HG03103 (cell line): ENCODE measurements at regions not wholly inside any gene's neighbourhood (a gene's known extent, or its start where the extent isn't known, plus 50 kb on each side); places are given as distances from the start of the nearest gene placed in this dataset.
"Not testable (repeated sequence)": the region's sequence is repeated elsewhere in the genome, so short reads cannot be mapped to it uniquely, and the experiment has no call there.

Experiments used
- ATAC-seq: cut with Tn5 transposase; IDR thresholded peaks from one replicate; pipeline ENCODE4 v1.9.1; 2021; ENCODE audit warnings: low read depth; ENCODE audit not compliant: unreplicated experiment

DNA sequence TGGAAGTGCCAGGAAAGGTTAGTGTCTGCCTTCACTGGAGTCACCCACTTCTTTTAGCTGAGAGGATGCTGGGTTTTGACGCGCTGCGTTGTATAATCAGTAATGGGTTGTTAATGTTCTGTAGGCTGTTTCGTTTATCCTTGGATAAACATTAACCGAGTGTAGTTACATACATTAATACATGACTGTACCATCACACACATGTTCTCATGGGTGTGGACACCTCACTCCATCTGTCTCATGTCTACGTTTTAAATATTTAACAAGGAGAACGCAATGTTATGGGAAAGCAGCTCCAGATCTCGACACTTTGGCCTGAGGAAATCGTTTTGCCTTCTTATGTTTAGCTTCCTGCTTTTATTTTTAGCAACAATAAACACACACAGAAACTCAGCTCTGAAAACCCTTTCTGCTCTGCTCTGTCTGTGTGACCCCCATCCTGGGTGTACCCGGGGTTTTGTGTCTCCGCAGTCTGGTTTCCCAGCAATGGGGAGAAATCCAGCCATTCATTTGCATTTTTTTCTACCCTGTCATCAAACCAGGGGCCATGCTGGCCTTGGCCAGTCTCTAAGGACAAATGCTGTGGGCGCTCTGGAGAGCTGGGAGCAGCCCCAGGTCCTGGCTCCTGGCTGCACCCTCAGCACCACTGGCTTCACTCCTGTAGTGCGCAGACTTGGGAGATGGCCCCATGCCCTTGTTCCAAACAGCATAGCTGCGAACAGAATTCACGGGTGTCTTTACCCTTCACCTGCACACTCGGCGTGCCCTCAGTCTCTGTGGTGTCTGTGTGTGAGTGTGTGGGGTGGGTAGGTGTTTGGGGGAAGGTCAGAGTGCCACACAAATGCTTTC lies 110.8 kb downstream of the ERMARD start:
- no peak for ATAC-seq

DNA sequence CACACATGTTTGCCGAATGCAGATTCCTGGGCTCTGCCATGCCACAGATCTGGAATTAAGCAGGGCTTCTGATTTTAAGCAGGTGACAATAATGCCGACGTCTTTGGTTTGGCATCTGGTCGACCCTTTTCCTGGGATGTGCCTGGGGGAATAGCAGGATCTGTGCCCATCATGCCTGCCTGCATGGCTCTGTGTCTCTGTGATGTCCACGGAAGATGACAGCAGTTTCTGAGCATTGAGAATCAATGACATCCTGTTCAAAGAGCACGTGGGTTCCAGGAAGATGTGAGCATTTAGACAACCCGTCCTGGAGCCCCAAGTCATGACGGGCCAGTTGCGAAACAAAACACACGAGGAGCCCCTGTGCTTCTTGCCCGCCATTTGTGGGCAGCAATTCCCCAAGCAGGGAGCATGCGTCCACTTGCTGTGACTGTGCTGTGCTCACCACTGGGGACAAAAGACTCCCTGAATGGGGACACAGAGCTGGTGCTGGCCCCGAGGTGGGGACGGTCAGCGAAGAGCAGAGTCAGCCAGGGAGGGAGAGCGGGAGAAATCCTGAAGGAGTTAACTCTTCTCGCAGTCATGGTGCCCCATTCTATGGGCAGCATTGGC lies 110.1 kb downstream of the ERMARD start:
- ATAC-seq = no peak

DNA sequence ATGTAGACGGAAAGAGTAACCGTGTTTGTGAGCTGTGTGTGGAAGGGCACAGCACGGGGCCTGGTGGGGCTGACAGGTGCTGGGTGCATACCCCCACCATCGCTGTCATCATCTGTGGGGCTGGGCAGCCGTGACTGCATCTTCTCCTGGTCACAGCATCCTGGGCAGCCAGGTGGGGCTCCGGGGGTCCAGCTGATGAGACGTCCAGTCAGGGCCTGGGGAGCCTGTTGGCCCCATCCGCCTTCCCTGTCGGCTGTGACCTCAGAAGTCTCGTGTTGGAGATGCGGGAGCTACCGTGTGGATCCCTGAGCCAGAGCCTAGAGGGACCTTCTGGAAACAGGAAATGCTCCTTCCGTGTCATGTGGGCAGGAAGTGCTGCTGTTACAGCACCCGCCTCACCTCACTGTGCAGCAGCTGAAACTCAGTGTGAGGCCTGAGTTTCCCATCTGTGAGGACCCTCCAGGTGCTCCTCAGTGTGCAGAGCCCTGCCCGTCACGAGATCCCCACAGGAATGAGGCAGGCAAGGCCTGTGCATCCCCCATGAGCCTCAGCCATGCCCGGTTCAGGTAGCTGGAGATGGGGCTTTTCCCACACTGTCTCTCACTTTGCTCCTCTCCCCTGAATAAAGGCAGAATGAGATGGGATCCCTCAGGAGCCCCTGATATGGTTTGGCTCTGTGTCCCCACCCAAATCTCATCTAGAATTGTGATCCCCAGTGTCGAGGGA lies 108.7 kb downstream of the ERMARD start:
- ATAC-seq = no peak

DNA sequence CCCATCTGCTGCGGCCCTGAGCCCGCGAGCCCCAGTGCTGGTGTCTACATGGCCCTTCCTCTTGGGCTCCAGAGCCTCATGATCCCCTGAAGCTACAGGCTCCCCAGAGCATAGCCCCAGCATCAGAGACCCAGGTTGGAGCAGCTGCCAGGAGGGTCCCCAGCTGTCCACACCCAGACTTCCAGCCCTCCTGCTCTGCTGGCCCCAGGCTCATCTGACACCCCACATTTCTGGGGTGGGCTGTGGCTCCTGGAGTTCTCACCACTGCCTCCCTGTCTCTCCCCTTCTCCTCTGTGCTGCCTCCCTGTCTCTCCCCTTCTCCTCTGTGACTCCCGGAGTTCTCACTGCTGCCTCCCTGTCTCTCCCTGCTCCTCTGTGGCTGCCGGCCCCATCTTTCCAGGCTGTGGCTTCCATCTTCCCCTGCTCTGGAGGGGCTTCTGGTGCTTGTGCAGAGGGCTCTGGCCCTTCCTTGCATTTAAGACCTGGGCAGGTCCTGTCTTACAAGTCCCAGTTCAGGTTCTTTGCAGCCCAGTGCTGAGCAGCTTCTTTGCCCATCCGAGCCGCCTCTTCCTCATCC lies 108.1 kb downstream of the ERMARD start:
- ATAC-seq = no peak

DNA sequence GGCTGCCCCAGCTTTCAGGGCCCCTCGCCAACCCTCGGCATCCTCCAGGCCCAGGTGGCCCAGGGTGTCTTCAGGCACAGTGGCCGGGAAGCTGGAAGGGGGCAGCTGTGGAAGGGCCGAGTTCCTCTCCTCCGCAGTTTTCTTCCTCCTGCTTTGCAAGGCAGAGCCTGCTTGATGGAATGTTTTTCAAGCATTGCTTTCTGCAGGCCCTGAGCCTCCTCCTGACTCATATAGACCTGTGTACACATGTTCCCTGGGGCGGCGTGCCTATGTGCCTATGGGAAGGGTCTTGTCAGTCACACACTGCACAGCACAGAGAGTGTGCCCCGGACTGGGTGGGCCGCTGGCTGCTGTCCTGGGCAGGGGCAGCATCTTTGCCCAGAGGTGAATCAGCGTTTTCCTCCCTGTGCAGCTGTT lies 107.5 kb downstream of the ERMARD start:
- ATAC-seq = no peak

DNA sequence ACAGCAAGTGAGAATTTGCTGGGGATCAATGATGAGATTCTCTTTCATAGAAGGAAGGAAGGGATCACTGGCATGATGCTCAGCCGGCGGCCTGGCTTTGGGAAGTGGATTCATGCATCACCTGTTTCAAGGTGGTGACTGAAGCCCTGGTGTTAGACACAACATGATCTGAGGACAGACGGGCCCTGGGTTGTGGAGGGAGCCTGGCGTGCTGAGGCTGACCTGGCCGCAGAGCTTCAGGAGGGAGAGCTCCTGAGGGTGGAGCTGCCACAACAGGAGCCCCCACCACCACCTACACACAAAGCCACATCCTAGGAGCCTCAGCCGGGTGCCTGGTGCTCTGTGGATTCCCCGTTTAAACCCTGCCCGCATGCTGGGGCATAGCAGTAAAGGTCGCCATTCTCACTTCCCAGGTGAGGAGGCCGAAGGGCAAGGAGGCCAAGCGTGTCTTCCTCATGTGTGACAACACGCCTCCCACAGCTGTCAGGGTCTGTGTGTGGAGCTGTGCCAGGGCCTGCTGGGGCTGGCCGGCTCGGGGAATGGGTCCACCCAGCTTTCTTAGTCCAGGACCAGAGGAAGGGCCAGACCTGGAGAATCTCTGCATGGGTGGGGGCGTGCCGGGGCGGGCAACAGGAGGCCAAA lies 107.0 kb downstream of the ERMARD start:
- ATAC-seq = no peak

DNA sequence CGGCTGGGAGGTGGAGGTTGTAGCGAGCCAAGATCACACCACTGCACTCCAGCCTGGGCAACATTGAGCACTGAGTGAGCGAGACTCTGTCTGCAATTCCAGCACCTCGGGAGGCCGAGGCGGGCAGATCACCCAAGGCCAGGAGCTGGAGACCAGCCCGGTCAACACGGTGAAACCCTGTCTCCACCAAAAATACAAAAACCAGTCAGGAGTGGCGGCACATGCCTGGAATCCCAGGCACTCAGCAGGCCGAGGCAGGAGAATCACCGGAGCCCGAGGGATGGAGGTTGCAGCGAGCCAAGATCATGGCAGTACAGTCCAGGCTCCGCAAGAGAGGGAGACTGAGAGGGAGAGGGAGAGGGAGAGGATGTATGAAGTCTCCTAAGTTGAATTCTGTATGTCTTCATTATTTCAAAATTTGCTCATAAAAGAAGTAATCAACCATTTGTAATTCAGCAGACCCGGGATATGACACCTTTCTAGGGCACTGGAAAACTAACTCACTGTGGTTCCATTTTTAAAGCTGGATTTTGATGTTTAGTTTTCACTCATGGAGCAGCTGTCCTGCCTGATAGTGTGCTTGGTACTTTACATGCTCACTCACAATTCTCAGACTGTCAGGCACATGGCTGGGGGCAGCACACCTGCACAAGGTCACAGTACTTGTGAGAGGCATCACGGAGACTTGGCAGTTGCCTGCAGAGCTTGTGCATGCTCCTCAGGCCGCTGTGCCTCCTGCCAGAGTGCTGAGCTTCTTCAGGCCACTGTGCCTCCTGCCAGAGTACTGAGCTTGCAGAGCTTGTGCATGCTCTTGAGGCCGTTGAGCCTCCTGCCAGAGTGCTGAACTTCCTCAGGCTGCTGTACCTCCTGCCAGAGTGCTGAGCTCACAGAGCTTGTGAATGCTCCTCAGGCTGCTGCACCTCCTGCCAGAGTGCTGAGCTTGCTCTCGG lies 106.2 kb downstream of the ERMARD start:
- no peak for ATAC-seq

DNA sequence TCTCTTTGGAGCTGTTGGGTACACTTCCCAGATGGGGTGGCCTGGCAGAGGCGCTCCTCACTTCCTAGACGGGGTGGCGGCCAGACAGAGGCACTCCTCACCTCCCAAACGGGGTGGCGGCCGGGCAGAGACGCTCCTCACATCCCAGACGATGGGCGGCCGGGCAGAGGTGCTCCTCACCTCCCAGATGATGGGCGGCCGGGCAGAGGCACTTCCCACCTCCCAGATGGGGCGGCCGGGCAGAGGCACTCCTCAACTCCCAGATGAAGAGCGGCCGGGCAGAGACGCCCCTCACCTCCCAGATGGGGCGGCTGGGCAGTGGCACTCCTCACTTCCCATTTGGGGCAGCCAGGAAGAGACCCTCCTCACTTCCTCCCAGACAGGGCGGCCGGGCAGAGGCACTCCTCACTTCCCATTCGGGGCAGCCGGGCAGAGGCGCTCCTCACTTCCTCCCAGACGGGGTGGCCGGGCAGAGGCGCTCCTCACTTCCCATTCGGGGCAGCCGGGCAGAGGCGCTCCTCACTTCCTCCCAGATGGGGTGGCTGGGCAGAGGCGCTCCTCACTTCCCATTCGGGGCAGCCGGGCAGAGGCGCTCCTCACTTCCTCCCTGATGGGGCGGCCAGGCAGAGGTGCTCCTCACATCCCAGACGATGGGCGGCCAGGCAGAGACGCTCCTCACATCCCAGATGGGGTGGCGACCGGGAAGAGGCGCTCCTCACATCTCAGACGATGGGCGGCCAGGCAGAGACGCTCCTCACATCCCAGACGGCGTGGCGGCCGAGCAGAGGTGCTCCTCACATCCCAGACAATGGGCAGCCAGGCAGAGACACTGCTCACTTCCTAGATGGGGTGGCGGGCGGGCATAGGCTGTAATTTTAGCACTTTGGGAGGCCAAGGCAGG lies 105.3 kb downstream of the ERMARD start:
- not testable (repeated sequence) for ATAC-seq

DNA sequence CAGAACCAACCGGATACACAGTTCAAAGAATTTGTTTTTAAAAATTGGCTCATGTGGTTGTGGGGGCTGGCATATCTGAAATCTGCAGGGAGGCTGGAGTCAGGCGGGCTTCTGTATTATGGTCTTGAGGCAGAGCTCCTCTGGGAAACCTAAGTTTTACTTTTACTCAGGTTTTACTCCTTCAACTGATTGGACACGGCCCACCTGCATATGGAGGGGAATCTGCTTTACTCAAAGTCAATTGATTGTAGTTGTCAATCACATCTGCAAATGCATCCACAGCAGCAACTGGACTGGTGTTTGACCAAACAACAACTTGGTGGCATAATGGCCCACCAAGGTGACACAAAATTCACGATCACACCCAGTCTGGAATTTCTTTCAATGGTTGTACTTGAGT lies 103.4 kb downstream of the ERMARD start:
- ATAC-seq = no peak

DNA sequence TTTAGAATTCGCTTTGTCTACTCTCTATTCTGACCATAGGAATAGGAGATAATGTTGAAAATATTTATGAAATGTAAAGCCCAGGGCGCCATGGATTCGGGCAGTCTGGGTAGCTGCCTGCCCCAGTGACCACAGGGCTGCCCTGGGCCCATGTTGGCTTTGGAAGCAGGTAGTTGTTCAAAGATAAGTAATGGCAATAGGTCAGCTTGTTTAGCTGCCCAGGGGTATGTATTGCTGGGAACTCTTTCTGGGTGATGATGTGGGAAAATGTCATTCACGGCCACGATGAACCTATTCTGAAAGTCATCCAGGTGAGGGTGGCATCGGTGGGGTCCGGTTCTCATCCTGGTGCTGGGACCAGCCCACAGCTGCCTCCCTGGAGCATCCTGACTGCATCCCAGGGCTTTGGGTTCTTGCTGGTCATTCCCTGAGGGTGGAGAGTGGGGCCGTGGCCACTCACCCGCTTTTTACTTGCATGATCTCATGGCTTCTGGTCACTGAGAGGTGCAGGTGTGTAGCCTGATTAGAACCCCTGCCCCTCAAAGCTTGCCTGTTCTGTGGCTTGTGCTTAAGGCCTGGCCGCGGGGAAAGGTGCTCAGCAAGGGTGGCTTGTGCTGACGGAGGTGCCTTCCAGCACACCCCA lies 102.8 kb downstream of the ERMARD start:
- no peak for ATAC-seq

DNA sequence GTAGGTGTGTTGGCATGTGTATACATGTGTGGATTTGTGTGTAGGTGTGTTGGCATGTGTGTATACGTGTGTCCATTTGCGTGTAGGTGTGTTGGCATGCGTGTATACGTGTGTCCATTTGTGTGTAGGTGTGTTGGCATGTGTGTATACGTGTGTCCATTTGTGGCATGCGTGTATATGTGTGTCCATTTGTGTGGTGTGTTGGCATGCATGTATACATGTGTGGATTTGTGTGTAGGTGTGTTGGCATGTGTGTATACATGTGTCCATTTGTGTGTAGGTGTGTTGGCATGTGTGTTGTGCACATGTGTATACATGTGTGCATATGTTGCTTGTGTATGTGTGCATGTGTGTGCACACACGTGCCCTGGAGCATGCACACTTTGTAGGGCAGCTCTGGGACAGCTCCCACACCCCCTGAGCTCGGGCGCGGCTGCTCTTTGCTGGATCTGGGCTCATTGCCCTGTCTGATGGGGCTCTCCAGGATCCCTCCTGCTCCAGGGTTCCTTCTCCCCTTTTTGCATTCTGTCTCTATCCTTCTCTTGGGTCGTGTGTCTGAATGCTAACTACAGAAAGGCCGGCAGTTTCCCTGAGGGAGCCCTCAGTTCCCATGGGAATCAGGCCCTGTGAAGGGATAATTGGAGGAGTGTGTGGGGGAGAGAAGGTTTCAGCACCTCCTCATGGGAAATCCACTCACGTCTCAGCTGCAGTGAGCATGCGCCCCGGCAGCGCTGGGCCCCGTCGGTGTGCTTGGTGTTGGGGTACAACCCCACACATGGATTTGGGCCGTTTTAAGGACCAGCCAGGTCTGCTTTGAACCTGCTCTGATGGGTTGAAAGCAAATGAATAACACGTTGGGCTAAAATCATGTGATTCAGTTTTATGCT lies 102.0 kb downstream of the ERMARD start:
- no peak for ATAC-seq

DNA sequence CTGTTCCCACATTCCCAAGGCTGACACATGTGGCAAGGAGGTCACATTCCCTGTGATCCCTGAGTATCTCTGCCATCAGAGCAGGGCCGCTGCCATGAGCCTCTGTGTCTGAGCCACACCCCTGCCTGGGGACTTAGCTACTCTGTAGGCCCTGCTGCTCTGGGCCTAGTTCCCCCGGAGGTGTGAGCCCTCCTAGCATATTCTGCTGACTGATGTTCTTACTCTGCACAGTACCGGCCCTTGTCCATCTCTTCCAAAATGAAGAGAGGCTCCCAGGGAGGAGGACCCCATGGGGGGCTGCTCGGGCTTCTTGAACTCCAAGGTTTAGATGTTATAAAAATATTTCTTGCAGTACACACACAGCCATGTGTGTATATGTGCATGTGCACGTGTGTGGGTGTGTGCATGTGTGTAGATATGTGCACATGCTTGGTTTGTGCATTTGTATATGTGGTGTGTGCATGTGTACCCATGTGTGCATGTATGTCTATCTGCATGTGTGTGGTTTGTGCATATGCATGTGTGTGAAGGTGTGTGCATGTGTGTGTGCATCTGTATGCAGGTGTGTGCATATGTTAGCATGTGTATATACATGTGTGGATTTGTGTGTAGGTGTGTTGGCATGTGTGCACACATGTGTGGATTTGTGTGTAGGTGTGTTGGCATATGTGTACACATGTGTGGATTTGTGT lies 101.2 kb downstream of the ERMARD start:
- ATAC-seq = no peak

DNA sequence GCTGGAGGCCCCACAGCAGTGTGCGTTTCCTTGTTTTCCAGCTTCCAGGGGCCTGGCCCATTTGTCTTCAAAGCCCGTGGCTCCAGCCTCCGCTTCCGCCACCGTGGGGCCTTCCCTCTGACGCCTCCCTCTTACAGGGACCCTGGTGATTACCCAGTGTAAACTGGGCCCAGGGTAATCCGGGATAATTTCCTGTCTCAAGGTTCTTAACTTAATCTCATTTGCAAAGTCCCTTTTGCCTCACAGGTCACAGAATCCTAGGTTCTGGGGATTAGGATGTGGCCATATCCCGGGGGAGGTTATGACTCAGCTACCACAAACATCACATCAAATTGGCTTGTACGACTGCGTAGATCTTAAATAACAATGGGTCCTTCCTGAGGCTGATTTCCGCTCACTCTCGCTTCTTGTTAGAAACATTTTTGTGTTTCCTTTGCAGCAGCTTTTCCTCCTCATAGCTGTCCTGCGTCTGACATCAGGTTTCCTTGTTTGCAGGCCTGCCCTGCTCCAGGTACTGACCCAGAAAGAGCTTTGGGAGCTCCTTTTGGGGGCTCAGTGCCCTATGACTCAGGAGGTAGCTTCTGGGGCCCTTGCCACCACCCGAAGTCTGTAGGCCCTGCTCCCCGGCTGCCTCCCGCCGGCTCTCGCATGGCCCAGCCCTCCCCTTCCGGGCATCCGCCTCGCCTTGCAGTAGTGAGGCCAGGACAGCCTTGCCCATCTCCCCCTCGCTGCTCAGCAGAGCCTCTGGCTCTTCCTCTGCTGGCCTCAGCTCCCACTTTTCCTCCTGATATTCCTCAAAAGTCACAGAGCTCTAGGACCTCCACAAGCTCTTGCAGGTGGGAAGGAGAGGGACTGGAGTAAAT lies 100.5 kb downstream of the ERMARD start:
- no peak for ATAC-seq

DNA sequence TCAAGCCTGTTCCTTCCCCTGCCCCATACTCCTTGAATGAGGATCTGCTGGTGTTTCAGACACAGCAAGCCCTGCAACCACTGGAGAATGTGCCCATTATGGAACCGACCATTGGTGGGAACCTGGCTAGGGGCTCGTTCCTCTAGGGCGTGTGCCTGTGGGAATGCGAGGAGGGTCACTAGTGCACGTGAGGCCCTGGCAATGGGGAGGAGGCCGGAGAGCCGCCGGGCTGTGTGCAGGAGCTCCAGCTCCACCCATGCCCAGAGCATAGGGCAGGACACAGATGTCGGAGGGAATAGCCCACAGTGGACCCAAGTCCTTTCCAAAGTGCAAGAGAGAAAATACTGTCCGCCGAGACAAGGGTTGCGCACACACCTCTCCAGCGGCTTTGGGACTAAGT lies 99.3 kb downstream of the ERMARD start:
- no peak for ATAC-seq

DNA sequence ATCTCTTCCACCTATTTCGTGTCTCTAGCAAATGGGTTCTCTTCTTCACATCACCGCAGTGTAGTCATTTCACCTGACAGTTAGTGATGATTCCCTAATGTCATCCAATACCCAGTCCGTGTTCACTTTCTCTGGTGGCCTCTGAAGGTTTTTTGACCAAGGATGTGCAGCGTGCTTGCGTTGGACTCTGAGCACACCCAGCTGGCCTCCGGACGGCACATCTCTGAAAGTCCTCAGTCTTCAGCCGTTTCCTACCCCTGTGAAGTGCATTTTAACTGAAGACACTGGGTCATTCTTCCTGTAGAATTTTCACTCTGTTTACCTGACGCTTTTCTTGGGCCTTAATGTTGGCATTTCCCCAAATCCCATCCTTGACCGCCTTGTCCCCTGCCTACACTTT lies 98.7 kb downstream of the ERMARD start:
- ATAC-seq = no peak

DNA sequence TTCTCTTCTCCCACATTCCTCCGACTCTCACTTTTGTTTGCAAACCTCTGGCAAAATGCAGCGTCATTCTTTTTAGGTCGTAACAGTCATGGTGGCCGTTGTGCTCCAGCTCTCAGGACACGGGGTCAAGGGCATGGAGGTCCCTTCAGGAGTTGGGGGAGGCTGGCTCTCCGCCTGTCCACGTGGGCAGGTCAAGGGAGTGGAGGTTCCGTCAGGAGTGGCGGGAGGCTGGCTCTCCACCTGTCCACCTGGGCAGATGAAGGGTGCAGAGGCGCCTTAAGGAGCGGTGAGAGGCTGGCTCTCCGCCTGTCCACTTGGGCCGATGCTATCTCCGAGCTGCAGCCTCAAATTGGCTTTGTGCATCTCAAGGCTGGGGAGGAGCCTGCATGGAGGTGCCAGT lies 98.0 kb downstream of the ERMARD start:
- no peak for ATAC-seq
